ENCODE measurements at regions not wholly inside any gene's neighbourhood (a gene's known extent, or its start where the extent isn't known, plus 50 kb on each side); places are given as distances from the start of the nearest gene placed in this dataset.

DNA sequence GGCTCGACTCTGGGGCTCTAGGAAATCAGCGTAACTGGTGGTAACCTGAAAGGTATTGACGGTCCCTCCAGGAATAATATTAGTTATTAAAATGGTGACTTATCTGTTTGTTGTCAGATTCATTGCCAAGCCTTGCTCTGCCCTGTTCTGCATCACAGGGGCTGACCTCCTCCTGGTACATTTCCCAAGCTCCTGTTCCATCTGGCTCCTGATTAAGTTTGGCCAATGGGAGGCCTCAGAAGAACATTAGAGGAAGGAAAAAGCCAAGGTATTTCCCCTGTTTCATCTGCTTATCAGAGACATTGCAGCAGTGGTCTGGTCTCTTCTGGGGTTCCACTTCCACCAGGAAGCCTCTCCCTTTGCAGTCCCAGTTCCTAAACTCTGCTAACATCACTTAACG, 527.0 kb downstream of the TNS1 start:
- no peak for DNase-seq (ENCODE audit: low spot score)

GRCh38 chr2:217475101-217475500, 527.7 kb downstream of the TNS1 start:
- DNase-seq (ENCODE audit: low spot score): no peak

DNA sequence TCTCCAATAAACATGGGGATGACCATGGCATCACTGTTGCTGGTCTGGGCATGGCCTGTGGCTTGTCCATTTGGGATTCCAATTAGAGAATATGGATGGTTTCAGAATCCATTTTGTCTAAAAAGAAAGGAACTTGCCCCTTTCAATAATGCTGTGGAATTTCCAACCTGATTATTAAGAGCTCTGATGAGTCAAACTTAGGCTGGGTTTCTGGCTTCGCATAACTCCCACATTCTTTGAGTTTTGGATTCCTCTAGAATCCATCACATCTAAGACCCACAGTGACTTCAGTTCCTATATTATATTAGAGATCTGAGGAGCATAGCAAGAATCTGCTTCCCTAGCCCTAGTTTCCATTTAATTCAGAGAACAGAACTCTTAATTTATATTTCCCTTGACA, 531.5 kb downstream of the TNS1 start:
- DNase-seq (ENCODE audit: low spot score): no peak

- DNase-seq (ENCODE audit: low spot score): no peak
These were observed 533.5 kb downstream of the TNS1 start for GRCh38 chr2:217469203-217469810.

- no peak for DNase-seq (ENCODE audit: low spot score)
These were observed 534.6 kb downstream of the TNS1 start for GRCh38 chr2:217468042-217468830.

GRCh38 chr2:217467331-217467730, 535.5 kb downstream of the TNS1 start:
- no peak for DNase-seq (ENCODE audit: low spot score)

DNA sequence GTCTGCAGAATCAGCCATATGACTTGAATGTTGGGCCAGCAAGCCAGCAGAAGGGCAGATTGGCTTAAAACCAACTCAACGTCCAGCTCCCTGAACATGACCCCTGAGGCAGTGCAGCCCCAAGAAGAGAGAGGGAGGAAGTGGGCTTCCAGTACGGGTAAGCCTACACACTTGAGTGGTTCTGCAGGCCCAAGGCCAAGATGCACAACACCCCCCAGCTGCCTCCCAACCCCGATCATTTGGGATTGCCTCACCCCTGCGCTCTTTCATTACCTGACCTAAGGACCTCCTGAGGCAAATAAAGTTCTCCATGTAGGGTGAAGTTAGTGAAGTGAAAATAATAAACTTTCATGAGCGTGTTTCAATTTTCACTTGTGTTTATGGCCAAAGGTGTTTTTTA, 536.0 kb downstream of the TNS1 start:
- no peak for DNase-seq (ENCODE audit: low spot score)

DNA sequence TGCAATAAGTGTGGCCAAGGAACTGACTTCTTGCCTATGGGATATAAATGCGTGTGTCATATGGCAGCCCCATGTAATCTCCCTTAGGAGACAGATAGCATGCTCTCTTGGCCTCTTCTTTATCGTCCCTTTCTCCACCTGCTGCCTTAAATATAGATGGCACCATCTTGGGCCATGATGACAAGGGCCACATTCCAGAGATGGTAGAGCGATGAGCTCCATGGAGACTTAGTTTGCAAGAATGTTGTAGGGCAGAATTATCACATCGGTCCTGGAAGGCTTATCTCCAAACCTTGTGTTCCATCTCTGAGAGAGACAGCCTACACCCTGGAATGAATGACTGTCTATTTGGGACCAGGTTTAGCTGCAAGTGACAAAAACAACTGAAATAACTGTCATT, 536.7 kb downstream of the TNS1 start:
- no peak for DNase-seq (ENCODE audit: low spot score)

GRCh38 chr2:217465100-217465499, 537.7 kb downstream of the TNS1 start:
- no peak for DNase-seq (ENCODE audit: low spot score)

- no peak for DNase-seq (ENCODE audit: low spot score)
These were observed 539.3 kb downstream of the TNS1 start for GRCh38 chr2:217463402-217464075.

DNA sequence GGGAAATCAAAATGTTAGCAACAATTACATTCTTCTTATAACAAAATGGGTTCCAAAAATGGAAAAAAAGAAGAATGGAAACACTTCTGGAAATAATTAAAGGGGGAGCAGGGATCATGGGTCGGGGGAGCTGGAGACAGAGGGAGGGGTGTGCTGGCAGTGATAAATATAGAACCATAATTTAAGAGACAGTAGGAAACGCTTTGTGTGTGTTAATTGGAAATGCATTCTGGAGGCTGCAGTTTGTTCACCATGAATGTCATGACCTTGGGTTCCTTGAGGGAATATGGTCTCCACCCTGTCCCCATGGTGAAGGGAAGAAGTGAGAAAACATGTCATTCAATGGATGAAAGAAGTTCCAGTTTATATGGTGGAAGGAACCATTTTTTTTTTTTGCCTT, 540.7 kb downstream of the TNS1 start:
- DNase-seq (ENCODE audit: low spot score): no peak

- no peak for DNase-seq (ENCODE audit: low spot score)
These were observed 541.1 kb downstream of the TNS1 start for GRCh38 chr2:217461674-217462073.

DNA sequence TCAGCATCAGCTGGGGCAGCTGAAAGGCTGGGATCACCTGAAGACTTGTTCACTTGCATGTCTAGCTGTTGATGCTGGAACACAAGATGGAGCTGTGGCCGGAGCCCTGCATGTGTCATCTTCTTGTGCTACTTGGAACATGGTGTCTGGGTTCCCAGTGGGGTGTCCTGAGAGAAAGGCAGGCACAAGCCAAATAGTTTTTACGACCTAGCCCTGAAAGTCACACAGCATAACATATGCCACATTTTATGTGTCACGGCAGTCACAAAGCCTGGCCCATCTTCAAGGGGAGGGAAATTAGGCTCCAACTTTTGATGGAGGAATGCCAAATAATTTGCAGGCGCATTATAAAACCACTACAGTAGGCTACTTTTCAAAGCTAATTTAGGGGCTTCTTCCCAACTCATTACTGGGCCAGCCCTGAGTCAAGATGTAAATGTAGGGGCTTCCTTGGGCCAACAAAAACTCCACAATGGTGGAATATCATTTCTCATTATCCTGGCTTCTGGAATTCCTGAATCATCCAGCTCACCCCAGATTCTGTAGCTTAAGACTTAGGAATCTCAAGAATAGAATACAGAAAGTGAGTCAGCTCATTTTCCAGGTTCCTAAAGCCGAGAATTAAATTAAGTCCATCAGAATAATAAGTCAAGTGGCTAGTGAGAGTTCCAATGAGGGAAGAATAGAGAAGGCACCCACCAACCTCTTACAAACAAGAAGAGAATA, 543.0 kb downstream of the TNS1 start:
- DNase-seq (ENCODE audit: low spot score): no peak

- no peak for DNase-seq (ENCODE audit: low spot score)
These were observed 543.8 kb downstream of the TNS1 start for GRCh38 chr2:217459016-217459415.

DNA sequence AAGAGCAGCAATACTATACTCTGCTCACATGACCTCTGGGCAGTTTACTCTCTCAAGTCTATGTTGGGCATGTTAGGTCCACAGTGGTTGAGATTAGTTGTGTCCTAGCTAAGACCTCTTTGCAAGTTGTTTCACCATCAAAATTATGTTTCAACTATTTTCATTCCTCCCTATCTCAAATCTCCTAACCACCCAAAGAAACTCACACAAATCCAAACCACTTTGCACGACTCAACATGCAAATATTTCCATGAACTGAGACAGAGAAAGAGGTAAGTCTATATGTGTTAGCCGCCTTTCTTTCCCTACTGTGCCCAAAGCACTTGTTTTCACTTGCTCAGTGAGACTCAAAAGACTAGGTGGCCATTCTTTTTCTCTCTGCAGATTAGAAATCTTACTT, 546.8 kb downstream of the TNS1 start:
- no peak for DNase-seq (ENCODE audit: low spot score)

DNA sequence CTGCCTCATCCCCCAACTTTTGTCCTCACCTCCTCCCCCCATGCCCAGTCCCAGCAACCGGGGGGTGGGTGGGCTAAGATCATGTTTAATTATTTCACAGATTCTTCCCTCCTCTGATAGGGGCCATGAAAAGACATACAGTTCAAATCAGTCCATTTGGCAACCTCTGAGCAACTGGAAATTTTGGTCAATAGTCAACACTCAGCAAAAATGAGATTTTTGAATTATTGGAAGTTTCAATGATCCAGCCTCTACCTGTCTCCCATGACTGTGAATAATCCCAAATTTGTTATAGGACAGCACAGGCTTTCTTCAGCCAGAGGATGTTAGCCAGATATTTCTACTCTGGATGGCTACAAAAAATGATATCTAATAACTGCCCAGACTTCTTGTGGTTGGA, 549.9 kb downstream of the TNS1 start:
- DNase-seq (ENCODE audit: low spot score): no peak

- DNase-seq (ENCODE audit: low spot score): no peak
These were observed 551.1 kb downstream of the TNS1 start for GRCh38 chr2:217451666-217452065.

DNA sequence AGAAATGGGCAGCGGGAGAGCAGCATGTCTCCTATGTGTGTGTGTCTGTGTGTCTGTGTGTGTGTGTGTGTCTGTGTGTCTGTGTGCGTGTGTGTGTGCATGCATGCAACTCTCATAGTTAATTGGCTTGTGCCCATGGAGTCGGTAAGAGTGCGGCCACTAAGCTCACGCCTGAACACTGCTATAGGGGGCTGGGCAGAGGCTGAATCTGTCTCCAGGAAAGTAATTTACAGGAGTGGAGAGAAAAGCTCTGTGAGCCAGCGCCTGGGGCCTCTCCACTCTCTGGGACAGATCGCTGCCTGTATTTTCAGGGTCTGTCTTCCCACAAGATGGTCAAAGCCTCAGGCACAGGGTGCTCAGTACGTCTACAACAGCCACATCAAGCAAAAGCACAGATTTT, 553.4 kb downstream of the TNS1 start:
- DNase-seq (ENCODE audit: low spot score): no peak

- DNase-seq (ENCODE audit: low spot score): no peak
These were observed 553.9 kb downstream of the TNS1 start for GRCh38 chr2:217448860-217449259.

GRCh38 chr2:217445723-217446122, 557.1 kb downstream of the TNS1 start:
- DNase-seq (ENCODE audit: low spot score): no peak

GRCh38 chr2:217444932-217445331, 557.9 kb downstream of the TNS1 start:
- DNase-seq (ENCODE audit: low spot score): no peak

DNA sequence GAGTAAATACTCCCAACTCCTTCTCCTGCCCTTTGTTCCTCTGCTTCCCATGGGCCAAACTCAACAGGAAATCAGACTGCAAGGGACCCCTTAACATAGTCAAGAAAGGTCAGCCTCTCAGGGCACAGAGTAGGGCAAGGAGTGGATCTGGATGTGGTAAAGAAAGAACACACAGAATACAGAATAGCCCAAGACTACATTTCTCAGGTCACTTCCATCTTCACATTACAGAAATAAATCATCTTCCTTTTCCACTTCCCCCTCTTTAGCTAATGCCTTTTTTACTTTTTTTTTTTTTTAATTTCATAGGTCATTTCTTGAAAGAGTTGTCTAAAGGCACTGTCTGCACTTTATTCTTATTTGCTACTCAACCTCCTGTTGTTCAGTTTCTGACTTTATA, 558.3 kb downstream of the TNS1 start:
- no peak for DNase-seq (ENCODE audit: low spot score)

DNA sequence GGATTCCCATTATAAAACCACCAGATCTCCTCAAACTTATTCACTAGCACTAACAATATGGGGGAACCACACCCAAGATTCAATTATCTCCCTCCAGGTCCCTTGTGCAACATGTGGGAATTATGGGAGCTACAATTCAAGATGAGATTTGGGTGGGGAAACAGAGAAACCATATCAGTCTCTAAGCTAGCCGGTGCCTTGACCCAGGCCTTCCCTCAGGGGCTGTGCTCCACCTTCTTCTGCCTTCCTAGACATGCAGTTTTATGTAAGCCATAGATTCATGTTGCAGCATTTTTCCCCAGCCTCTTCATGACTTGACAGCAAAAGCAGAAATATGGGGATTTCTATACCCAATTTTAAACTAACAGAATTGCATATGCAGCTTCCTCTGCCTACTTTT, 559.2 kb downstream of the TNS1 start:
- no peak for DNase-seq (ENCODE audit: low spot score)

Measured in COLO829 (cell line).